GM20000 (cell line): ENCODE measurements at regions not wholly inside any gene's neighbourhood (a gene's known extent, or its start where the extent isn't known, plus 50 kb on each side); places are given as distances from the start of the nearest gene placed in this dataset.
"Not testable (repeated sequence)": the region's sequence is repeated elsewhere in the genome, so short reads cannot be mapped to it uniquely, and the experiment has no call there.

ENCODE experiments used
- DNase-seq: peaks from one replicate; pipeline ENCODE4 v3.0.0; 2012; ENCODE audit warnings: low spot score
- TF ChIP-seq, protein P1 (sequence below): IDR thresholded peaks from 2 replicates; pipeline ENCODE4 v1.5.1; 2012; ENCODE audit warnings: mild to moderate bottlenecking, control low read depth; ENCODE audit errors: extremely low read depth, missing control alignments

DNA sequence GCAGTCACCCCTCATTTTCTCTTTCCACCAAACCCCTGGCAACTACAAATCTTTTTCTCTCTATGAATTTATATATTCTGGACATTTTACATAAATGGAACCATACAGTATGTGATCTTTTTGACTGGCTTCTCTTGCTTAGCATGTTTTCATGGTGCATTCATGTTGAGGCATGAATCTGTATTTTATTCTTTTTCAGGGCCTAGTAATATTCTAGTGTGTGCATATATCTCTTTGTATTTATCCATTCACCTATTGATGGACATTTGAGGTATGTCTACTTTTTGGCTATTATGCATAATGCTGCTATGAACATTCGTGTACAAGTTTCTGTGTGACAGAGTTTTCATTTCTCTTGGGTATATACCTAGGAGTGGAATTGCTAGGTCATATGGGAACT is 78.2 kb downstream of the HACD1 start:
- TF ChIP-seq, protein P1, sequence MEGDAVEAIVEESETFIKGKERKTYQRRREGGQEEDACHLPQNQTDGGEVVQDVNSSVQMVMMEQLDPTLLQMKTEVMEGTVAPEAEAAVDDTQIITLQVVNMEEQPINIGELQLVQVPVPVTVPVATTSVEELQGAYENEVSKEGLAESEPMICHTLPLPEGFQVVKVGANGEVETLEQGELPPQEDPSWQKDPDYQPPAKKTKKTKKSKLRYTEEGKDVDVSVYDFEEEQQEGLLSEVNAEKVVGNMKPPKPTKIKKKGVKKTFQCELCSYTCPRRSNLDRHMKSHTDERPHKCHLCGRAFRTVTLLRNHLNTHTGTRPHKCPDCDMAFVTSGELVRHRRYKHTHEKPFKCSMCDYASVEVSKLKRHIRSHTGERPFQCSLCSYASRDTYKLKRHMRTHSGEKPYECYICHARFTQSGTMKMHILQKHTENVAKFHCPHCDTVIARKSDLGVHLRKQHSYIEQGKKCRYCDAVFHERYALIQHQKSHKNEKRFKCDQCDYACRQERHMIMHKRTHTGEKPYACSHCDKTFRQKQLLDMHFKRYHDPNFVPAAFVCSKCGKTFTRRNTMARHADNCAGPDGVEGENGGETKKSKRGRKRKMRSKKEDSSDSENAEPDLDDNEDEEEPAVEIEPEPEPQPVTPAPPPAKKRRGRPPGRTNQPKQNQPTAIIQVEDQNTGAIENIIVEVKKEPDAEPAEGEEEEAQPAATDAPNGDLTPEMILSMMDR: no peak
- DNase-seq: no peak

DNA sequence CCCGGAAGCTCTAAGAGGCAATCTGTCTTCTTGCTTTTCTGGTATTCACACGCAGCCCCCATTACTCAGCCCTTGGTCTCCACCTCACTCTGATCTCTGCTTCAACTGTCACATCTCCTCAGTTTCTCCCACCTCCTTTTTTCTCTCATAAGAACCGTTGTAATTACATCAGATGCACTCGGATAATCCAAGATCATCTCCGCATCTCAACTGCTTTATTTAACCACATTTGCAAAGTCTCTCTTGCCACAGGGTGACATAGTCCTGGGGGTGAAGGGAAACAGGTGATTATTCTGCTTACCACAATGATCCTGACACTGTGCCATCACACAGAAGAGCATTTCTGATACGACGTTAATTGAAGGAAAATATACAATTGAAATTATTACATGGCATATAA is 79.9 kb downstream of the HACD1 start:
- TF ChIP-seq, protein P1: no peak
- DNase-seq: no peak

DNA sequence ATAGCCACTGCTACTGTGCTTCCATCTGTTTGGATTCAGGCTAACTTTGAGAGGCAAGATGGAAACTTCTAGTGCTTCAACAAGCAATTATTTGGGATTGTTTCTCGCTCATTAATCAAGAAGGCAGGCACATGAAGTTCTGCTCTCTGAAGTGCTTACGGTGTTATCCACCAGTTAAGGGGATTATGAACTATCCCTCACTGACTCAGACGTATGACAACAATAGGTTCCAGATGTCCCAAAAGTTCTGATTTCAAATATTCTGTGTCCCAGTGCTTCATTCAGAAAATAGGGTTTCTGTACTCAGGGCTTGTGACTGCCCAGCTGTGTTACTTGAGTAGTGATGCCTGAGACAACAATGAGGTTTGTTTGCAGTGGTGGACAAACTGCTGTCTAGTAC is 81.0 kb downstream of the HACD1 start:
- DNase-seq: no peak
- TF ChIP-seq, protein P1: no peak

DNA sequence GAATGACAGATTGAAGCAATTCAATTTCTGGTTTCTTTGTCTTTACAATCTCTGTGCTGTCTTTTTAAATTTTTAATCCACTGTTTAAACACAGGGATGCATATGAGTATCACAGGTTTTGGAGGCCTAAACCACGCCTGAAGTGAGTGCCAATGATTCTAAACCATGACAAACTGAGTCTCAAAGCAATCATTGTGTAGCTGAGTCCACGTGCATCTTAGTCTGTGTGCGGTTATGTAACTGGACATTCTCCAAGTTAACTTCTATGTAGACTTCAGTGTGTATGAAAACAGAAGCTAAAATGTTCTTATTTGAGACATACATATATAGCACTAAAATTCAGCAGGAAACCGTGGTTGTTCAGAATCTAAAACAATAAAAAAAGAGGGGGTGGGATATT is 79.3 kb upstream of the ST8SIA6 start:
- DNase-seq: no peak
- TF ChIP-seq, protein P1: no peak

DNA sequence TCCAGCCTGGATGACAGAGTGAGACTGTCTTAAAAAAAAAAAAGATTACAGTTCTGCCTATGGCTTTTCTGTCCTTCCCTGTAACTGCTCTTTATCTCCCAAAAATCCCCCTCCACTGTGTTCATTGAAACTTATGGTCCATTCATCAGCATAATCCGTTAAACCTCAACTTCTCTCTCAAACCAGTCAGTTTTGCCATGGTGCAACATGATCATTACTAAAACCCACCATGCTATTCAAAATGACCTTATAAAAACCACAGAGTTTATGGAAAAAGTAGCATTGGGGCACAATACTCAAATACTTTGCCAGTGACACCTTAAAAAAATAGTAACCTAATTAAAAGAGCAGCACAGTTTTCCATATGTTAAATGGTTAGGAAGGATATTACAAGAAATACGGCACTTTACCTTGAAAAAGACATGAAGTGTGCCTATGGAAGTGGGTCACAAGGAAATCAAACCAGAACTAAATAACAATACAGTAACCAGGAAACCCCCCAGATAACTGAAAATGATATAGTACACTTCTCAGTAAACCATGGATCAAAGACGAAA is 74.0 kb upstream of the ST8SIA6 start:
- TF ChIP-seq, protein P1: no peak
- DNase-seq: no peak

DNA sequence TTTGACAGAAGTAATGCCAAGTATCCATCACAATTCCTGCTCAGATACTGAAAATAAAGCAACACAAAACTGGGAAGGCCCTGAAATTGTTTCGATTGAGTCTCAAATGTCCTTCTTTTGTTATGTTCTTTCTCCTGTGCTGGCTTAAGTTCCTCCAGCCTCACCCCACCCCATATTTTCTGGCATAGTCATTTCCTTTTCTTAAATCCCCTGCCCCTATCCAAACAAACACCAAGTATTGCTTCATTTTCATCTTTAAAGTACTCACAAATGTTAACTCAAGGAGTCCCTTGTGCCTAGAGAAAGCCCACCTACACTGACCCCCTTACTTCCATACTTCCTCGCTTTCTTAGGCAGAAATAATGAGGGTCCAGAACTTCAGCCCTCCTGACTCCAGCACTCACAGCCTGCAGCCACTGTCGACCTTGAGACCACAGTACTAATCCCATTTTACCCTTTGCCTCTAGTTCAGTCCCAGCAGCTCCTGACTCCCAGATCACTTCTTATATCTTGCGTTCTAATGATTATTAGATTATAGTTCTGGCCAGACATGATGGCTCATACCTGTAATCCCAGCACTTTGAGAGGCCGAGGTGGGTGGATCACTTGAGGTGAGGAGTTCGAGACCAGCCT is 73.2 kb upstream of the ST8SIA6 start:
- no peak for DNase-seq
- TF ChIP-seq, protein P1: no peak

DNA sequence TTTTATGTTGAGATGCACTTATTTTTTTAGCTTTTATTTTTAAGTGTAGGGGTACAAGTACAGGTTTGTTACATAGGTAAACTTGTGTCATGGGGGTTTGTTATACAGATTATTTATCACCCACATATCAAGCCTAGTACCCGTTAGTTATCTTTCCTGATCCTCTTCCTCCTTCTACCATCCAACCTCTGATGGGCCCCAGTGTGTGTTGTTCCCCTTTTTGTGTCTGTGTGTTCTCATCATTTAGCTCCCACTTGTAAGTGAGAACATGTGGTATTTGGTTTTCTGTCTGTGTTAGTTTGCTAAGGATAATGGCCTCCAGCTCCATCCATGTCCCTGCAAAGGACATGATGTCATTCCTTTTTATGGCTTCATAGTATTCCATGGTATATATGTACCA is 72.2 kb upstream of the ST8SIA6 start:
- not testable (repeated sequence) for DNase-seq

DNA sequence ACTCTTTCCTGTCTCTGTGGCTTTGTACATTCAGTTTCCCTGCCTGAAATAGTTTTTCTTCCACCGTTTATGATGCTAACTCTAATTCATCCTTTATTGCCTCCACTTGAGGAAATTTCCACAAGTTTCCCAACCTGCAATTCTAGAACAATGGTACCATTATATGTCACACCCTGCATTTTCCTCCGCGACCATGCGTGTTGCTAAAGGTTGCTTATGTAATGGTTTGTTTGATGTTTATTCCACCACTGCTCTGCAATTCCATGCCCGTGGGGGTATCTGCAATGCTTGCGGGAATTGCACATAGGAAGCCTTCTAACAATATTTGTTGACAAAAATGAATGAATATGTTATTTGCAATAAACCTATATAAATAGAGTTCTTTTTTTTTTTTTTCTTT is 69.5 kb upstream of the ST8SIA6 start:
- no peak for DNase-seq
- TF ChIP-seq, protein P1: no peak
